Astrocyte (in vitro differentiated cells and primary cell): ENCODE measurements at regions not wholly inside any gene's neighbourhood (a gene's known extent, or its start where the extent isn't known, plus 50 kb on each side); places are given as distances from the start of the nearest gene placed in this dataset.
"Not testable (repeated sequence)": the region's sequence is repeated elsewhere in the genome, so short reads cannot be mapped to it uniquely, and the experiment has no call there.

Experiments
- DNase-seq: peaks from one replicate; pipeline ENCODE4 v3.0.0-alpha.2; 2010; ENCODE audit warnings: low read depth
- FAIRE-seq: peaks from 2 replicates; lab custom pipeline; 2011; peaks lifted over from hg19 to GRCh38; lab: Jason Lieb, UNC
- H2AFZ ChIP-seq: 2 replicates; pipeline ENCODE4 v1.6.0; 2012; ENCODE audit warnings: low read depth, low read length, inconsistent platforms
- H3K27ac ChIP-seq: 2 replicates; pipeline ENCODE4 v1.5.1; 2011; ENCODE audit warnings: low read depth, low read length, inconsistent platforms
- H3K27me3 ChIP-seq: 2 replicates; pipeline ENCODE4 v1.6.0; 2011; ENCODE audit warnings: low read length, inconsistent platforms; ENCODE audit not compliant: insufficient read depth
- H3K36me3 ChIP-seq: 2 replicates; pipeline ENCODE4 v1.5.1; 2011; ENCODE audit warnings: low read length, inconsistent platforms; ENCODE audit not compliant: insufficient read depth
- H3K4me1 ChIP-seq: 2 replicates; pipeline ENCODE4 v1.5.1; 2011; ENCODE audit warnings: low read length, inconsistent platforms; ENCODE audit not compliant: insufficient read depth
- H3K4me2 ChIP-seq: 2 replicates; pipeline ENCODE4 v1.6.0; 2012; ENCODE audit warnings: low read length, inconsistent platforms
- H3K4me3 ChIP-seq: 2 replicates; pipeline ENCODE4 v1.5.1; 2011; ENCODE audit warnings: low read depth, mild to moderate bottlenecking, low read length, inconsistent platforms; ENCODE audit not compliant: insufficient read depth
- H3K79me2 ChIP-seq: 2 replicates; pipeline ENCODE4 v1.6.0; 2012; ENCODE audit warnings: mild to moderate bottlenecking, low read length, inconsistent platforms; ENCODE audit not compliant: insufficient read depth
- H3K9ac ChIP-seq: 2 replicates; pipeline ENCODE4 v1.6.0; 2012; ENCODE audit warnings: mild to moderate bottlenecking, low read length, inconsistent platforms
- H3K9me3 ChIP-seq: 2 replicates; pipeline ENCODE4 v1.5.1; 2012; ENCODE audit warnings: low read depth, mild to moderate bottlenecking, low read length, inconsistent platforms; ENCODE audit not compliant: insufficient read depth
- H4K20me1 ChIP-seq: 2 replicates; pipeline ENCODE4 v1.6.0; 2012; ENCODE audit warnings: low read length, inconsistent platforms; ENCODE audit not compliant: insufficient read depth
- H3K27ac Mint-ChIP-seq: one replicate; pipeline ENCODE4 v1.8.0; 2021; ENCODE audit warnings: mild to moderate bottlenecking, mixed read lengths; ENCODE audit not compliant: unreplicated experiment
- H3K27me3 Mint-ChIP-seq: one replicate; pipeline ENCODE4 v1.8.0; 2021; ENCODE audit warnings: low read depth, mixed read lengths; ENCODE audit not compliant: unreplicated experiment
- H3K36me3 Mint-ChIP-seq: one replicate; pipeline ENCODE4 v1.8.0; 2021; ENCODE audit warnings: low read depth, mixed read lengths; ENCODE audit not compliant: unreplicated experiment
- H3K4me1 Mint-ChIP-seq: one replicate; pipeline ENCODE4 v1.8.0; 2021; ENCODE audit warnings: low read depth, mixed read lengths; ENCODE audit not compliant: unreplicated experiment
- H3K4me3 Mint-ChIP-seq: one replicate; pipeline ENCODE4 v1.8.0; 2021; ENCODE audit warnings: mild to moderate bottlenecking, moderate library complexity, mixed read lengths; ENCODE audit not compliant: unreplicated experiment
- H3K9me3 Mint-ChIP-seq: one replicate; pipeline ENCODE4 v1.8.0; 2021; ENCODE audit warnings: mild to moderate bottlenecking, mixed read lengths; ENCODE audit not compliant: unreplicated experiment
- CTCF ChIP-seq: IDR thresholded peaks from 2 replicates; pipeline ENCODE4 v1.5.1; 2011; ENCODE audit warnings: low read depth, mild to moderate bottlenecking, inconsistent platforms, low read length, moderate library complexity; ENCODE audit not compliant: insufficient read depth
- EZH2 ChIP-seq: IDR thresholded peaks from 2 replicates; pipeline ENCODE4 v1.6.1; 2012; ENCODE audit warnings: mild to moderate bottlenecking, low read length, inconsistent platforms; ENCODE audit not compliant: insufficient read depth

- Histone ChIP-seq H3K79me2 (no peaks in the 10 kb centered on the region), H3K4me1 (no peaks in the 10 kb centered on the region), H3K27me3 (peaks cover 5% of the 10 kb centered on the region), H3K4me2 (no peak overlapping the region), H3K9me3 (no peaks in the 10 kb centered on the region), H3K27ac (no peak overlapping the region), H2AFZ (no peak overlapping the region), H4K20me1 (no peaks in the 10 kb centered on the region), H3K36me3 (no peaks in the 10 kb centered on the region), H3K9ac (no peak overlapping the region), H3K4me3 (no peak overlapping the region)
- H3K27me3 Mint-ChIP-seq = peaks cover 10% of the 10 kb centered on the region
- H3K27ac Mint-ChIP-seq = no peak overlapping the region
- no peak for DNase-seq
- peaks cover 5% of the 10 kb centered on the region for H3K9me3 Mint-ChIP-seq
- FAIRE-seq = no peak
- H3K36me3 Mint-ChIP-seq = no peaks in the 10 kb centered on the region
- TF ChIP-seq CTCF = no peak
- no peak for TF ChIP-seq EZH2
- H3K4me1 Mint-ChIP-seq = no peaks in the 10 kb centered on the region
- H3K4me3 Mint-ChIP-seq = no peak overlapping the region
Observed at GRCh38 chr2:134035605-134036370, 218.1 kb upstream of the MGAT5 start.

- H3K4me3 Mint-ChIP-seq = no peak overlapping the region
- H3K79me2 ChIP-seq = no peaks in the 10 kb centered on the region
- H3K27ac ChIP-seq = no peak overlapping the region
- peaks cover 6% of the 10 kb centered on the region for H3K9me3 Mint-ChIP-seq
- no peak overlapping the region for H3K4me3 ChIP-seq
- no peaks in the 10 kb centered on the region for H3K36me3 Mint-ChIP-seq
- H3K27me3 Mint-ChIP-seq = peaks cover 5% of the 10 kb centered on the region
- H3K9me3 ChIP-seq = no peaks in the 10 kb centered on the region
- no peaks in the 10 kb centered on the region for H3K27me3 ChIP-seq
- H3K4me1 ChIP-seq = no peaks in the 10 kb centered on the region
- no peak overlapping the region for H3K9ac ChIP-seq
- H4K20me1 ChIP-seq = no peaks in the 10 kb centered on the region
- no peak overlapping the region for H3K4me2 ChIP-seq
- DNase-seq = no peak
- TF ChIP-seq CTCF (no peak), EZH2 (no peak)
- H3K4me1 Mint-ChIP-seq = no peaks in the 10 kb centered on the region
- no peak overlapping the region for H2AFZ ChIP-seq
- H3K36me3 ChIP-seq = no peaks in the 10 kb centered on the region
- H3K27ac Mint-ChIP-seq = no peak overlapping the region
- no peak for FAIRE-seq
Observed at GRCh38 chr2:134039912-134040581, 213.8 kb upstream of the MGAT5 start.

- not testable (repeated sequence) for H3K27me3 Mint-ChIP-seq, H3K4me2 ChIP-seq, H3K9me3 ChIP-seq, H3K9ac ChIP-seq, H3K27ac Mint-ChIP-seq, H3K27ac ChIP-seq, H3K4me3 ChIP-seq, H3K4me3 Mint-ChIP-seq, H3K27me3 ChIP-seq, H3K36me3 Mint-ChIP-seq, FAIRE-seq, DNase-seq, H4K20me1 ChIP-seq, H3K79me2 ChIP-seq, H3K36me3 ChIP-seq, H3K4me1 Mint-ChIP-seq, H3K4me1 ChIP-seq, H2AFZ ChIP-seq
- peaks cover 11% of the 10 kb centered on the region for H3K9me3 Mint-ChIP-seq
Observed at GRCh38 chr2:134040626-134041172, 213.2 kb upstream of the MGAT5 start.
